Astrocyte (in vitro differentiated cells and primary cell): ENCODE measurements at regions not wholly inside any gene's neighbourhood (a gene's known extent, or its start where the extent isn't known, plus 50 kb on each side); places are given as distances from the start of the nearest gene placed in this dataset.

ENCODE experiments used
- DNase-seq: peaks from one replicate; pipeline ENCODE4 v3.0.0-alpha.2; 2010; ENCODE audit warnings: low read depth
- FAIRE-seq: peaks from 2 replicates; lab custom pipeline; 2011; peaks lifted over from hg19 to GRCh38; lab: Jason Lieb, UNC
- H2AFZ ChIP-seq: 2 replicates; pipeline ENCODE4 v1.6.0; 2012; ENCODE audit warnings: low read depth, low read length, inconsistent platforms
- H3K27ac ChIP-seq: 2 replicates; pipeline ENCODE4 v1.5.1; 2011; ENCODE audit warnings: low read depth, low read length, inconsistent platforms
- H3K27me3 ChIP-seq: 2 replicates; pipeline ENCODE4 v1.6.0; 2011; ENCODE audit warnings: low read length, inconsistent platforms; ENCODE audit not compliant: insufficient read depth
- H3K36me3 ChIP-seq: 2 replicates; pipeline ENCODE4 v1.5.1; 2011; ENCODE audit warnings: low read length, inconsistent platforms; ENCODE audit not compliant: insufficient read depth
- H3K4me1 ChIP-seq: 2 replicates; pipeline ENCODE4 v1.5.1; 2011; ENCODE audit warnings: low read length, inconsistent platforms; ENCODE audit not compliant: insufficient read depth
- H3K4me2 ChIP-seq: 2 replicates; pipeline ENCODE4 v1.6.0; 2012; ENCODE audit warnings: low read length, inconsistent platforms
- H3K4me3 ChIP-seq: 2 replicates; pipeline ENCODE4 v1.5.1; 2011; ENCODE audit warnings: low read depth, mild to moderate bottlenecking, low read length, inconsistent platforms; ENCODE audit not compliant: insufficient read depth
- H3K79me2 ChIP-seq: 2 replicates; pipeline ENCODE4 v1.6.0; 2012; ENCODE audit warnings: mild to moderate bottlenecking, low read length, inconsistent platforms; ENCODE audit not compliant: insufficient read depth
- H3K9ac ChIP-seq: 2 replicates; pipeline ENCODE4 v1.6.0; 2012; ENCODE audit warnings: mild to moderate bottlenecking, low read length, inconsistent platforms
- H3K9me3 ChIP-seq: 2 replicates; pipeline ENCODE4 v1.5.1; 2012; ENCODE audit warnings: low read depth, mild to moderate bottlenecking, low read length, inconsistent platforms; ENCODE audit not compliant: insufficient read depth
- H4K20me1 ChIP-seq: 2 replicates; pipeline ENCODE4 v1.6.0; 2012; ENCODE audit warnings: low read length, inconsistent platforms; ENCODE audit not compliant: insufficient read depth
- H3K27ac Mint-ChIP-seq: one replicate; pipeline ENCODE4 v1.8.0; 2021; ENCODE audit warnings: mild to moderate bottlenecking, mixed read lengths; ENCODE audit not compliant: unreplicated experiment
- H3K27me3 Mint-ChIP-seq: one replicate; pipeline ENCODE4 v1.8.0; 2021; ENCODE audit warnings: low read depth, mixed read lengths; ENCODE audit not compliant: unreplicated experiment
- H3K36me3 Mint-ChIP-seq: one replicate; pipeline ENCODE4 v1.8.0; 2021; ENCODE audit warnings: low read depth, mixed read lengths; ENCODE audit not compliant: unreplicated experiment
- H3K4me1 Mint-ChIP-seq: one replicate; pipeline ENCODE4 v1.8.0; 2021; ENCODE audit warnings: low read depth, mixed read lengths; ENCODE audit not compliant: unreplicated experiment
- H3K4me3 Mint-ChIP-seq: one replicate; pipeline ENCODE4 v1.8.0; 2021; ENCODE audit warnings: mild to moderate bottlenecking, moderate library complexity, mixed read lengths; ENCODE audit not compliant: unreplicated experiment
- H3K9me3 Mint-ChIP-seq: one replicate; pipeline ENCODE4 v1.8.0; 2021; ENCODE audit warnings: mild to moderate bottlenecking, mixed read lengths; ENCODE audit not compliant: unreplicated experiment
- EZH2 ChIP-seq: IDR thresholded peaks from 2 replicates; pipeline ENCODE4 v1.6.1; 2012; ENCODE audit warnings: mild to moderate bottlenecking, low read length, inconsistent platforms; ENCODE audit not compliant: insufficient read depth
- TF ChIP-seq, protein P1 (sequence below): IDR thresholded peaks from 2 replicates; pipeline ENCODE4 v1.5.1; 2011; ENCODE audit warnings: low read depth, mild to moderate bottlenecking, inconsistent platforms, low read length, moderate library complexity; ENCODE audit not compliant: insufficient read depth

DNA sequence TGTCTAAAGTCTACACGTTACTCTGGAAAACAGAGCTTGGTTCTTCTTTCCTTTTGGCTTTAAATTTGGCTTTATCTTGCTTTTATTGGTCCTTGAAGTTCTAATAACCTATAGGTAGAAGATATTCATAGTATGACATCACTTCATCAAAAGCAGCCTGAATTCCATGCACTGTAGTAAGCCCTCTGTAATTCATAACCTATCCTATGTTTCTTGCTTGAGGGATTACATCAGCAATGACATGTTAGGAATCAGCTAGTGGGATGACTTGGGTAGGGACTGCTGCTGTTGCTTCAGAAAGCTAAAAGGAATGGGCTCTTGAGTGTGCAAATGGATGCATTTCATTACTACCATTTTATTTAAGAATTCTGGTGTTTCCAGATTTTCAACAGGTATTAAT, 184.9 kb downstream of the PTEN start:
- no peak overlapping the region for H3K4me3 ChIP-seq
- Mint-ChIP-seq H3K4me1 (peaks cover 22% of the 10 kb centered on the region), H3K36me3 (no peaks in the 10 kb centered on the region), H3K4me3 (no peak overlapping the region), H3K27ac (peak overlapping the region; percentile 86), H3K27me3 (no peaks in the 10 kb centered on the region), H3K9me3 (no peaks in the 10 kb centered on the region)
- H3K79me2 ChIP-seq, result no peaks in the 10 kb centered on the region
- H3K27ac ChIP-seq, result no peak overlapping the region
- no peaks in the 10 kb centered on the region for H3K36me3 ChIP-seq
- no peak for DNase-seq
- peak; percentile 5 for FAIRE-seq
- TF ChIP-seq, protein P1, sequence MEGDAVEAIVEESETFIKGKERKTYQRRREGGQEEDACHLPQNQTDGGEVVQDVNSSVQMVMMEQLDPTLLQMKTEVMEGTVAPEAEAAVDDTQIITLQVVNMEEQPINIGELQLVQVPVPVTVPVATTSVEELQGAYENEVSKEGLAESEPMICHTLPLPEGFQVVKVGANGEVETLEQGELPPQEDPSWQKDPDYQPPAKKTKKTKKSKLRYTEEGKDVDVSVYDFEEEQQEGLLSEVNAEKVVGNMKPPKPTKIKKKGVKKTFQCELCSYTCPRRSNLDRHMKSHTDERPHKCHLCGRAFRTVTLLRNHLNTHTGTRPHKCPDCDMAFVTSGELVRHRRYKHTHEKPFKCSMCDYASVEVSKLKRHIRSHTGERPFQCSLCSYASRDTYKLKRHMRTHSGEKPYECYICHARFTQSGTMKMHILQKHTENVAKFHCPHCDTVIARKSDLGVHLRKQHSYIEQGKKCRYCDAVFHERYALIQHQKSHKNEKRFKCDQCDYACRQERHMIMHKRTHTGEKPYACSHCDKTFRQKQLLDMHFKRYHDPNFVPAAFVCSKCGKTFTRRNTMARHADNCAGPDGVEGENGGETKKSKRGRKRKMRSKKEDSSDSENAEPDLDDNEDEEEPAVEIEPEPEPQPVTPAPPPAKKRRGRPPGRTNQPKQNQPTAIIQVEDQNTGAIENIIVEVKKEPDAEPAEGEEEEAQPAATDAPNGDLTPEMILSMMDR, result no peak
- TF ChIP-seq EZH2, result no peak
- no peaks in the 10 kb centered on the region for H4K20me1 ChIP-seq
- no peak overlapping the region for H3K4me2 ChIP-seq
- H3K27me3 ChIP-seq, result no peaks in the 10 kb centered on the region
- H2AFZ ChIP-seq, result no peak overlapping the region
- H3K9ac ChIP-seq, result no peak overlapping the region
- peaks cover 8% of the 10 kb centered on the region for H3K4me1 ChIP-seq
- no peaks in the 10 kb centered on the region for H3K9me3 ChIP-seq

- DNase-seq (no peak), FAIRE-seq (no peak)
- no peak overlapping the region for H3K27ac Mint-ChIP-seq
- no peaks in the 10 kb centered on the region for H3K79me2 ChIP-seq
- H3K36me3 Mint-ChIP-seq, result no peaks in the 10 kb centered on the region
- no peak overlapping the region for H3K4me3 Mint-ChIP-seq
- H2AFZ ChIP-seq, result no peak overlapping the region
- peaks cover 8% of the 10 kb centered on the region for H3K4me1 ChIP-seq
- no peak for TF ChIP-seq EZH2
- TF ChIP-seq, protein P1, result no peak
- H3K27me3 Mint-ChIP-seq, result peaks cover 5% of the 10 kb centered on the region
- H3K9me3 Mint-ChIP-seq, result peaks cover 1% of the 10 kb centered on the region
- no peak overlapping the region for H3K27ac ChIP-seq
- no peak overlapping the region for H3K4me2 ChIP-seq
- no peaks in the 10 kb centered on the region for H4K20me1 ChIP-seq
- H3K9ac ChIP-seq, result no peak overlapping the region
- no peaks in the 10 kb centered on the region for H3K9me3 ChIP-seq
- H3K27me3 ChIP-seq, result no peaks in the 10 kb centered on the region
- H3K36me3 ChIP-seq, result no peaks in the 10 kb centered on the region
- H3K4me1 Mint-ChIP-seq, result peaks cover 22% of the 10 kb centered on the region
- H3K4me3 ChIP-seq, result no peak overlapping the region
Observed at GRCh38 chr10:88049204-88049603, 185.8 kb downstream of the PTEN start.

DNA sequence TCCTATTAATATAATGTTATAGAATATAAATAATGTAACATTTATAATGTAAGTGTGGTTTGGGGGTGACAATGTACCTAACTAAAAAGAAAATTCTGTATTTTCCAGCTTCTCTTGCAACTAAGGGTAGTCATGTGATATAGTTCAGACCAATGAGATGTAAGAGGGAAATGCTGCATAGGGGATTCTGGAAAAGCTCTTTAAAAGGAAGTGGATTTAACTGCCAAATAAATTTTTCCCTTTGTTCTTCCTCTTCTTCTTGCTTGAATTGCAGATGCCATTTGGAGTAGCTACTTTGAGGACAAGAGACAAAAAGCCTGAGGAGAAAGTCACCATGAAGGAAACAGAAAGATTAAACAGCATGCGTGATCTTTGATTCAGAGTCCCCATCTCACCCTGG, 194.3 kb downstream of the PTEN start:
- Histone ChIP-seq H3K4me2 (no peak overlapping the region), H3K9me3 (no peaks in the 10 kb centered on the region), H3K4me1 (peaks cover 6% of the 10 kb centered on the region), H2AFZ (no peak overlapping the region), H4K20me1 (no peaks in the 10 kb centered on the region), H3K79me2 (no peaks in the 10 kb centered on the region), H3K36me3 (no peaks in the 10 kb centered on the region), H3K27me3 (no peaks in the 10 kb centered on the region), H3K27ac (no peak overlapping the region), H3K4me3 (no peak overlapping the region), H3K9ac (no peak overlapping the region)
- peaks cover 3% of the 10 kb centered on the region for H3K9me3 Mint-ChIP-seq
- no peaks in the 10 kb centered on the region for H3K36me3 Mint-ChIP-seq
- peaks cover 9% of the 10 kb centered on the region for H3K4me1 Mint-ChIP-seq
- TF ChIP-seq, protein P1, result no peak
- TF ChIP-seq EZH2, result no peak
- no peak overlapping the region for H3K4me3 Mint-ChIP-seq
- H3K27ac Mint-ChIP-seq, result no peak overlapping the region
- FAIRE-seq (no peak), DNase-seq (no peak)
- H3K27me3 Mint-ChIP-seq, result peaks cover 5% of the 10 kb centered on the region
